ELR (cell line): ENCODE measurements at regions not wholly inside any gene's neighbourhood (a gene's known extent, or its start where the extent isn't known, plus 50 kb on each side); places are given as distances from the start of the nearest gene placed in this dataset.

Experiments used
- DNase-seq: peaks from one replicate; pipeline ENCODE4 v3.0.0-alpha.2; 2015; ENCODE audit warnings: low read depth

- no peak for DNase-seq
Observed at GRCh38 chr11:127733552-127733951, 733.0 kb upstream of the KIRREL3 start.

DNA sequence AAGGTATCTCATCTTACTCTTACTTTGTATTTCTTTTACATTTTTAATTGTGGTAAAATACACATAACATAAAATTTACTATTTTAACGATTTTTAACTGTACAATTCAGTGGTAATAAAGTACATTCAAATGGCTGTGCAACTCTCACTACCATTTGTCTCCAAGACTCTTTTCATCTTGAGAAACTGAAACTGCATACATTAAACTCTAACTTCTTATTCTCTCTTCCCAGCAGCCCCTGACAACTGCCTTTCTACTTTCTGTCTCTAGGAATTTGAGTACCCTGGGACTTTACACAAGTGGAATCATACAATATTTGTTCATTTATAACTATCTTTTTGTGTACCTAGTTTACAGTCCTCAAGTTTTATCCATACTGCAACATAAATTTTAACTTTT lies 725.8 kb upstream of the KIRREL3 start:
- DNase-seq = no peak

DNA sequence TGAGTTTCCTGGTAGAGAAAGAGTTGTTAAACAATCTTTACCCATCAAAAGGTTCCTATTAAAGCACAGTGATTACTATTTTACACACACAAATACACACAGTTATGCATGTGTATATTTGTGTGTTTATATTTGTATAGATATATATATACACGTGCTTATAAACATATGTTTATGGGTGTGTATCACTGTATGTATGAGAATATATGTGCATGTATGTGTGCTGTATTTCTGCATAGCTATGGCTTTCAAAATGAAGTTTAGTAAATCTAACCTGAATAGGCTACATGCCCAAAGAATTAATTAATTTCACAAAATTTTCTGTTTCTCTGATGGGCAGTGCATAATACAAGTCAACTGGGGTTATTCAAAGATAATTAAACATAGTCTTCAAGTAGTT lies 723.1 kb upstream of the KIRREL3 start:
- DNase-seq = no peak

GRCh38 chr11:127713226-127713625 lies 712.7 kb upstream of the KIRREL3 start:
- DNase-seq = no peak

DNA sequence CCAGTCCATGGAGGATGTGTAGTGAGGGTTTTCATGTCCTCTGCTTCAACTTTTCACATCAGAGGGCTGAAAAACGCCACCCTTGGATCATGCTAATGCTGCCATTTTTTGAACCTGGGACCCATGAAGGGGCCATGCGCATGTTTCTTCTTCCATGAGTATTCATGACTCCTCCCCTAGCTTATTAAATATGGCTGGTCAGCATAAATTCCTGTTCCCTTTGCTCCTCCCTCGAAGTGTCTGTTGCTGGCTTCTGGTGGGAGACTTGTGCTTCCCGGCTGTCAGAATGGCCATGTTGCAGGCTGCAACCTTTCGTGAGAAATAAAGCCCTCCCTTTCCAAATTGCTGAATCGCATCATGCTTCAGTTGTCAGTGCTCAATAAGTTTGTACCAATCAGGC lies 711.2 kb upstream of the KIRREL3 start:
- no peak for DNase-seq

- DNase-seq = no peak
Observed at GRCh38 chr11:127710831-127711230, 710.3 kb upstream of the KIRREL3 start.

GRCh38 chr11:127709960-127710359 lies 709.4 kb upstream of the KIRREL3 start:
- DNase-seq = peak; percentile 7

- DNase-seq = no peak
Observed at GRCh38 chr11:127693686-127694085, 693.1 kb upstream of the KIRREL3 start.

DNA sequence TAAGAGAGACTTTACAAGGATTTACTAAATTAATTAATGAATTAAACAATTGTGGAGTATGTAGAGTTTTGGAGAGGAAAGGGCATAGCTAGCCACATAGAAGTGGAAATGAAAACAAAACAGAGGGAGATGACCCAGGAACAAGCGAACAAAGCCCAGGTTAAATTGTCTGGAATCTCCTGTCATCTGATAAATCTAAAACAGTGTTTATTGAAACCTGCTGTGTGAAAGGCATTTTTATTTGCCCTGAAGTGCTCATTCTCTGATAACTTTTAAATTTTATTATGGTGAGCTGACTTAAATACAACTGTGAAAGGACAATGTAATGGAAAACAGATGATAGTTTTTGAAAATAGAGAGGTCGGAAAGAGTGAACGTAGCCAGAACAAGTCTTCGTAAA lies 682.8 kb upstream of the KIRREL3 start:
- no peak for DNase-seq

GRCh38 chr11:127679816-127680545 lies 679.4 kb upstream of the KIRREL3 start:
- DNase-seq = no peak

DNA sequence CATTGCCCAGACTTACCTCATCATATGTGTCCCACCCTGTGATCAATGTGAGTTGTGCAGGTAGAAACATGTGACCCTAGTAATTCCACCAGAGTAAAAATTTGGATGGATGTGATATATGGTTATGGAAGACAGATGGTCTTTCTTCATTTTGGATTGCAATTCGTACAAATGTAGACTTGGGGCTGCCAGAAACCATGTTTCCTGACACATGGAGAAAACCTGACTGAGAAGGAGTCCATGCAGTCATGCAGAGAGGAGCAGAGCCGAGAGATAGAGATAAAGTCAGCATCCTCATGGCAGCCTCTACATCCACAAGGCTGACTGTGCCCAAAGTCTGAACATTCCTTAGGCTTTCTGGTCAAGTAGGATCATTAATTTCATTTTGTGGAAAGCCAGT lies 678.1 kb upstream of the KIRREL3 start:
- no peak for DNase-seq

GRCh38 chr11:127677660-127678425 lies 677.3 kb upstream of the KIRREL3 start:
- no peak for DNase-seq

DNA sequence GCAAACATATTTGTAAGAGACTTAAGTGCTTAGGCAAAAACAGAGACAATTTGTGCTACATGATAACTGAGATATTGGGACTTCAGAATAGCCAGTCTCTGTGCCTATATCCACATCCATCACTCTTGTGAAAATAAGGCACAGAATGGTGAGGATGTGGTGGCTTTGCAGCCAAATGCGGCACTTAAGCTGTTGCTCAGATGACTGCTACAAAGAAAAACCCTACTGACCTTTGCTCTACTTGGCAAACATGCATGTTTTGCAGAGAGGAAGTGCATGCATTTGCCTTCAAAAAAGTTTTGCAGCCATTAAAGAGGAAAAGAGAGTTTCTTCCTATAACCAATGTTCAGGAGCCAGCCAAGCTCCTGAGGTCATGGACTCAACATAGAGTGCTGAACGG lies 675.0 kb upstream of the KIRREL3 start:
- DNase-seq = no peak

- no peak for DNase-seq
Observed at GRCh38 chr11:127674754-127675153, 674.2 kb upstream of the KIRREL3 start.

DNA sequence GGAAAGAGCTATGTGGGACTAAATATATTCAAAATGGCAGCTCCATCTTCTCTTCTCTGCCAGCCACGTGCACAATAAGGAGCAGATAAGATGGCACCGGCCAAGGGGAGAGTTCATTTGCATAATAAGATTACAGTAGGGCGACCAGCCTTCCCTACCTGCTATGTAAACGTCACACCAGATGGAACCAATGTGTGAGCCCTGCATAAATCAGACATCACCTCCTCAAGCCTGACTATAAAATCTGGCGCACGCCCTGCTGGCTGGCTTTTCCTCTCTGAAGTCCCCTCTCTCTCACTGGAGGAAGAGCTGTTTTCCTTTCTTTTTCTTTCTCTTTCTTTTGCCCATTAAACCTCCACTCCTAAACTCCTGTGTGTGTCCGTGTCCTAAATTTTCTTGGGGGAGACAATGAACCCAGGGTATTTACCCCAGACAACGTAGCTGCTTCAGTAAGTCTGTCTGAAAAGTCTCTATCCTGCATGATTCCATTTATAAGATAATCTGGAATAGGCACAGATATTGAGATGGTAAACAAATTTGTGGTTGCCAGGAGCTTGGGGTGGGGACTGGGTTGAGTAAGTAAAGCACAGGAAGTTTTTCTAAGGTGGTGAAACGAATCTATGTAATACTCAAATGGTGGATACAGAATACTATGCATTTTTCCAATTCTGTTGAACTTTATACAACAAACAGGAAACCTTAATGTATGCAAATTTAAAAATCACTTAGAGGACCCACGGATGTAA lies 670.0 kb upstream of the KIRREL3 start:
- no peak for DNase-seq

DNA sequence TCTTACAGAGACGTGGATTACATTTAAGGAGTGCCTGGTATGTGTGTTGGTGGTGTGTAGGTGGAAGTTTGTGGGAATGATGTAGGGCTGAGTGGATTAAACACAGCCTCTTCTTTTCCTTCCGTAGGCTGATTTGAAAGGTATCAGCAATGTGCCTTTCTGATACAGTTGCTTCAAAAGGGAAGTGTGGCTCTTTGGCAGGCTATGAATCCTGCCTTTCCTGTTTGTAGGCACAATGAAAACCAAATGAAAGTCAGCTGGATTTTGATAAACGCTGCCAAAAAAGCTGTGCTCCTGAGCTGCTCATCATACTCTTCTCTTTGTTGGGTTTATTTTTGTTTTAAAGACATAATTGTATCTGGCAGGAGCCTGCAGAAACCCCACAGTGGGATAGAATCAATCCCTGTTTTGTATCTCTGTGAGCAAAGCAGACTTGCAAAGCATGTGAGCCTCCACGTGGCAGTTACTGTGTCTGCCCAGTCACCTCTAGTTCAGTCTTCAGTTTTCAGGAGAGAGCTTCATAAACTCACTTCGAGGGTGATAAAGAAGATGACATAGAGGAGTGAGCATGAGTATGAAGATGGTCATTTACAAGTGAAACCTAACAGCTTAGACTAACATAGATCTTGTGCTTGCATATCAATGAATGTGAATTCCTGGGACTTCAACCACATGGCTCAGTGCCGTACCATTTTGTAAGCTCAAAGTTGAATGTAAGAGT lies 655.7 kb upstream of the KIRREL3 start:
- no peak for DNase-seq

DNA sequence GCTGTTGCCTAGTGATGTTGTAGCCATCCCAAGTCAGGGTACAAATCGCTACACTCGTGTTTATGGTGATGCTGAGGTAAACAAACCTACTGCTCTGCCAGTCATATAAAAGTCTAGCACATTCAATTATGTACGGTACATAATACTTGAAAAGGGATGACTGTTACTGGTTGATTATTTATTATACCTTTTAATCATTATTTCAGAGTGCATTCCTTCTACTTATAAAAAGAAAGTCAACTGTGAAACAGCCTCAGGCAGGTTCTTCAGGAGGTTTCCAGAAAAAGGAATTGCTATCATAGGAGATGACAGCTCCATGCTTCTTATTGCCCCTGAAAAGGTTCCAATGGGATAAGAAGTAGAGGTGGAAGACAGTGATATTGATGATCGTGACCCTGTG lies 652.5 kb upstream of the KIRREL3 start:
- no peak for DNase-seq

DNA sequence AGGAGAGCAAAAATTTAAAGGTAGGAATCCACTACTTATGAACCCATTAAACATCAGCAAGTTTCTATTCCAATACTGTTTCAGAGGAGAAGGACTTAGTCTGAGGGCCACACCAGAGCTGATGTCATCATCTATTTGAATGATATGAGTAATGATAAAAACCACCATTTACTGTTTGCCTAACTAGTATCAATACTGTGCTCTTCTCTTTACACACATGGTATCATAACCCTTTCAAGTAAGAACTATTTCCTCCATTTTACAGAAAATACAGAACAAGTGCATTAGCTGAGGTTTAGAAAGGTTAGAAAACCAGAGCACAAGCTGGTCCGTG lies 651.3 kb upstream of the KIRREL3 start:
- peak; percentile 73 for DNase-seq

DNA sequence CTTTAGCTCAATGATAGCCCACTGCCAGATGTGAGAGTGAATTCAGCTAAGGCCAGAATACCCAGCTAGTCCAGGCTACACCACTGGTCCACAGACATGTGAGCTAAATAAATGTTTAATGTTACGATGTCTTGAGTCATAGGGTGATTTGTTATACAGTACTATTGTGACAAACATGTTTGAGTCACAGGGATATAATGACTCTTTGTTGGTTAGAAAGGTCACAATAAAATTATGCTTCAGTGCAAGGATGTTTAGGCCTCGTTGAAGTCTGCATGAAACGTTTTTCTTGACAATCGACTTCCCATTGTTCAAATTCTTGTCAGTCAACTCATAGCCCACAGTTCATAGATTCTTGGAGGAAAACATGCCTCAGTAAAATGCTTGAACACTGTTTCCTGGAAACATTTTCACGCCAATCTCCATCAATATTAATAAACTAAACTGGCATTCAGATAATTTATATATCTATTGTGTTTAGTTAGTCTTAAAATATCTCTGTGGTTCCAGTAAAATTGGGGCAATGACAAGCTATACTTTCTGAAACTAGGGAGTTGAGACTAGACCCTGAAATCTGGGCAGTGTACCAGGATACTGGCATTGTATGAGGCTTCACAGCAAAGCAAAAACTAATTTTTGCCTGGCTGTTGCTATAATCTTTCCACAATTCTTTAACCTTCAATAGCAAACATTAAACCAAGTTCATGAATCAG lies 650.8 kb upstream of the KIRREL3 start:
- DNase-seq = peak; percentile 95

- no peak for DNase-seq
Observed at GRCh38 chr11:127649958-127650357, 649.4 kb upstream of the KIRREL3 start.

DNA sequence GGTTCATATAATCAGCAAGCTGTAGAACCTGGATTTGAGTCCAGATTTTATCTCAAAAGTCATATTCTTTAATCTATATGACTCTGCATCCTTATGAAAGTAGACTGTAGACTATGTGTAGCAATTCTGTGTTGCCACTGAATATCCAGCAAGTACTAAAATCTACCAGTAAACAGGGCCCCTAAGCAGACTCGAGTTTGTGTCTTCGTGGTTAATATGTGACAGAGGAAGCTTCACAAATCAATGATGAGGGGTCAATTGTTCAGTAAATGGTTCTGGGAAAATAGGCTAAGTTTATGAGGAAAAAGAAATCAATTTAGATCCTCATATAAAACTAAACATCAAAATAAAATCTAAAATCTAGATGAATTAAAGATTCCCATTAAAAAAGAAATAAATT lies 648.5 kb upstream of the KIRREL3 start:
- no peak for DNase-seq

DNA sequence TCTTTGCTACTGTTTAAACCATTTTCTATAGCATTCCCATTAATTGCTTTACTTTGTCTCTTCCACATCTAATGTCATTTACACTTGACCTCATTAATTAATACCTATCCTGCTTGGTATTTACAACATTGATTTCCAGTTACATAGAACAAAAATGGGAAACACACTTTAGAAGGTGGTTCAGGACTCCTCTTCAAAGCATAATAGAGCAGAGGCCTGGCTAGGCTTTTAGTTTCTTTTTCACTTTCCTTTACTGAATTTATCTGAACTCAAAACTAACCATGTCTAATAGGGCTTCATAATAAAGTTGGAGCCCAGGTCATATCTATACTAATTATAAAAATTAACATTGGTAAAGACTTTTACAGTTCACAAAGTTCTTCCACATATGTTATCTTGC lies 648.0 kb upstream of the KIRREL3 start:
- no peak for DNase-seq
